GM18873 (cell line): ENCODE measurements at regions not wholly inside any gene's neighbourhood (a gene's known extent, or its start where the extent isn't known, plus 50 kb on each side); places are given as distances from the start of the nearest gene placed in this dataset.
"Not testable (repeated sequence)": the region's sequence is repeated elsewhere in the genome, so short reads cannot be mapped to it uniquely, and the experiment has no call there.

Source experiments
- ATAC-seq: cut with Tn5 transposase; IDR thresholded peaks from one replicate; pipeline ENCODE4 v1.9.1; 2021; ENCODE audit warnings: mild to moderate bottlenecking, moderate library complexity, moderate number of reproducible peaks; ENCODE audit not compliant: unreplicated experiment, low FRiP score

- no peak for ATAC-seq
Observed at GRCh38 chr12:89195470-89195869, 156.8 kb downstream of the DUSP6 start.

- no peak for ATAC-seq
Observed at GRCh38 chr12:89194683-89195082, 157.6 kb downstream of the DUSP6 start.

GRCh38 chr12:89192429-89192828, 159.9 kb downstream of the DUSP6 start:
- ATAC-seq, result no peak

- not testable (repeated sequence) for ATAC-seq
Observed at GRCh38 chr12:89191597-89191996, 160.7 kb downstream of the DUSP6 start.

GRCh38 chr12:89189448-89189847, 162.9 kb downstream of the DUSP6 start:
- no peak for ATAC-seq

- ATAC-seq, result no peak
Observed at GRCh38 chr12:89187507-89187906, 164.8 kb downstream of the DUSP6 start.

GRCh38 chr12:89185889-89186288, 166.4 kb downstream of the DUSP6 start:
- no peak for ATAC-seq

GRCh38 chr12:89185181-89185580, 167.1 kb downstream of the DUSP6 start:
- ATAC-seq, result no peak

- no peak for ATAC-seq
Observed at GRCh38 chr12:89183985-89184435, 168.3 kb downstream of the DUSP6 start.

- ATAC-seq, result no peak
Observed at GRCh38 chr12:89181271-89181920, 170.9 kb downstream of the DUSP6 start.

- ATAC-seq, result no peak
Observed at GRCh38 chr12:89180496-89180895, 171.8 kb downstream of the DUSP6 start.

- ATAC-seq, result no peak
Observed at GRCh38 chr12:89179983-89180382, 172.3 kb downstream of the DUSP6 start.

- no peak for ATAC-seq
Observed at GRCh38 chr12:89179245-89179644, 173.1 kb downstream of the DUSP6 start.

GRCh38 chr12:89177802-89178395, 174.4 kb downstream of the DUSP6 start:
- ATAC-seq, result no peak

GRCh38 chr12:89176676-89177075, 175.6 kb downstream of the DUSP6 start:
- ATAC-seq, result no peak

- ATAC-seq, result no peak
Observed at GRCh38 chr12:89173678-89174077, 178.6 kb downstream of the DUSP6 start.

- no peak for ATAC-seq
Observed at GRCh38 chr12:89173096-89173495, 179.2 kb downstream of the DUSP6 start.

GRCh38 chr12:89172224-89172623, 180.1 kb downstream of the DUSP6 start:
- no peak for ATAC-seq

- no peak for ATAC-seq
Observed at GRCh38 chr12:89169321-89169720, 183.0 kb downstream of the DUSP6 start.

- no peak for ATAC-seq
Observed at GRCh38 chr12:89167986-89168385, 184.3 kb downstream of the DUSP6 start.

- ATAC-seq, result peak; percentile 94
Observed at GRCh38 chr12:89166525-89166934, 185.8 kb downstream of the DUSP6 start.

- ATAC-seq, result no peak
Observed at GRCh38 chr12:89166121-89166520, 186.2 kb downstream of the DUSP6 start.
